ENCODE measurements at regions not wholly inside any gene's neighbourhood (a gene's known extent, or its start where the extent isn't known, plus 50 kb on each side); places are given as distances from the start of the nearest gene placed in this dataset.

DNA sequence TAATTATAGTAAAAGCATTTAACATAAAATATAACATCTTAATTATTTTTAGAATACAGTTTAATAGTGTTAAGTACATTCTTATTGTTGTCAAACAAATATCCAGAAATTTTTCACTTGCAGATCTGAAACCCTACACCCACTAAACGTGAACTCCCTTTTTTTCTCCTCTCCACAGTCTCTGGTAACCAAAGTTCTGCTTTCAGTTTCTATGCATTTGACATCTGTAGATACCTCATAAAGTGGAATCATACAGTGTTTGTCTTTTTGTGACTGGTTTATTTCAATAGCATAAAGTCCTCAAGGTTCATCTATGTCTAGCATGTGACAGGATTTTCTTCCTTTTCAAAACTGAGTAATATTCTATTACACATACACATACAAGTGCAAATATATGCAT, 286.3 kb downstream of the BTBD3 start:
- 66 to 67% methylated on average over 1 of the region's 1 CpG for WGBS, 2 donors
- Histone ChIP-seq H3K36me3 (ENCODE audit: control insufficient read depth in 2 of 2, insufficient read depth in 2 of 2, low read length in 1 of 2) (no peaks in the 10 kb centered on the region), H3K4me3 (ENCODE audit: low read depth in 1 of 2, low read length in 2 of 2) (no peak overlapping the region), H3K9me3 (ENCODE audit: control insufficient read depth in 2 of 2, insufficient read depth in 1 of 2, low read depth in 1 of 2, low read length in 1 of 2) (no peaks in the 10 kb centered on the region), H3K27me3 (ENCODE audit: control insufficient read depth in 1 of 2, insufficient read depth in 2 of 2, low read length in 2 of 2) (no peaks in the 10 kb centered on the region), H3K27ac (ENCODE audit: low read depth in 2 of 2, low read length in 1 of 2) (no peak overlapping the region), H3K4me1 (ENCODE audit: control insufficient read depth in 2 of 2, insufficient read depth in 2 of 2, low read length in 1 of 2) (no peaks in the 10 kb centered on the region)

DNA sequence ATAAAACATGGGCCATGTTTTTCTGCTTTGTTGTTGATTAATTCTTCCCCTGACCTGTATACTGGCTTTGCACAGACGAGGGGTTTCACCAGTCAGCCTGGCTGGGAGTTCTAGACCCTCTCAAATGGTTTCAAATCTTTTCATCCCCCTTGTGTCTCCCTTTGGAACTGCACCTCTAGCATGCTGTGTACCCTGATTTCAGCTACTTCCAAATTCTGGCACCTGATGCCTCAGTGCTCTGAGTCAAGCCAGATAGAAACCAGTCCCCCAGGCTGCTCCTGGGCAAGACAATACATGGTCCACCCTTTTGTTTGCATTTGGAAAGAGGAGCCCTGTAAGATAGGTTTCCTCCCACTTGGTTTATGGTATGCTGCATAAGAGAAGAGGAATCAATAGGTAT, 290.2 kb downstream of the BTBD3 start:
- Histone ChIP-seq H3K36me3 (ENCODE audit: control insufficient read depth in 2 of 2, insufficient read depth in 2 of 2, low read length in 1 of 2) (no peaks in the 10 kb centered on the region), H3K27ac (ENCODE audit: low read depth in 2 of 2, low read length in 1 of 2) (no peak overlapping the region), H3K9me3 (ENCODE audit: control insufficient read depth in 2 of 2, insufficient read depth in 1 of 2, low read depth in 1 of 2, low read length in 1 of 2) (no peaks in the 10 kb centered on the region), H3K4me1 (ENCODE audit: control insufficient read depth in 2 of 2, insufficient read depth in 2 of 2, low read length in 1 of 2) (no peaks in the 10 kb centered on the region), H3K4me3 (ENCODE audit: low read depth in 1 of 2, low read length in 2 of 2) (no peak overlapping the region), H3K27me3 (ENCODE audit: control insufficient read depth in 1 of 2, insufficient read depth in 2 of 2, low read length in 2 of 2) (no peaks in the 10 kb centered on the region)
- WGBS, 2 donors: 16 to 20% methylated on average over 1 of the region's 1 CpG

DNA sequence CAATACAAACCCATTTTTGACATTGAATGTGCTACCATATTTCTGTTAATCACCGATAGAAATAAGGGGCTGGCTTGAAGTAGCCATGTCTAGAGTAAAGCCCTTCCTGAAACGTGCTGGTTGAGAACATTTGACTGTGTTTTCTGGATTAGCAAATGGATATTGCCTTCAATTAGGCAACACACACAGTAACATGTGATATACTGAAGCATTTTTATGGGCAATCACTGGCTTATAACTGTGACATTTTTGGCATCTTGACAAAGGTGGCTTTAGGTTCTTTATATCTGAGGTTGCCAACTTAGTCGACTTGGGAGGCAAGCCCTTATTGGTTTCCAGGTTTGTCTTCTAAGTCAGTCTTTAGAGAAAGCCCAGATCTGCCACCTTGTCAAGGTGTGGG, 292.9 kb downstream of the BTBD3 start:
- Histone ChIP-seq H3K27me3 (ENCODE audit: control insufficient read depth in 1 of 2, insufficient read depth in 2 of 2, low read length in 2 of 2) (no peaks in the 10 kb centered on the region), H3K4me1 (ENCODE audit: control insufficient read depth in 2 of 2, insufficient read depth in 2 of 2, low read length in 1 of 2) (no peaks in the 10 kb centered on the region), H3K27ac (ENCODE audit: low read depth in 2 of 2, low read length in 1 of 2) (no peak overlapping the region), H3K9me3 (ENCODE audit: control insufficient read depth in 2 of 2, insufficient read depth in 1 of 2, low read depth in 1 of 2, low read length in 1 of 2) (no peaks in the 10 kb centered on the region), H3K36me3 (ENCODE audit: control insufficient read depth in 2 of 2, insufficient read depth in 2 of 2, low read length in 1 of 2) (no peaks in the 10 kb centered on the region), H3K4me3 (ENCODE audit: low read depth in 1 of 2, low read length in 2 of 2) (no peak overlapping the region)
- 70 to 76% methylated on average over 3 of the region's 3 CpGs for WGBS, 2 donors

DNA sequence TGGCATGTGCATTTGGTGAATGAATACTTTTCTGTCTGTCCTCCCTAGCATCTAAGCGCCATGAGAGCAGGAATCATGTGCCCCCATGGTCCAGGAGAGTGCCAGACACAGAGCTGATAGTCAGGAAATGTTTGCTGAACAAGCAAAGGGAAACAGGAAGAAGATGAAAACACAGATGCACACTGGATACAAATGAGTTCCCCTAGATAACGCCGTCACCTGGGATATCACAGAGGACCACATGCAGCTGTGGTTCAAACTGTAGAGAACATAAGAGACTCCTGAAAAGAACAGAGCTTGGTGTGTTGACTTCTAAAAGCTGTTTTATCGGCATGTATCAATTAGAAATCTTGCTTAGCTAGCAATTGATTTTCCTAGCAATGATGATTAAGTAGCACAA, 293.7 kb downstream of the BTBD3 start:
- no peaks in the 10 kb centered on the region for H3K36me3 ChIP-seq (ENCODE audit: control insufficient read depth in 2 of 2, insufficient read depth in 2 of 2, low read length in 1 of 2)
- no peak overlapping the region for H3K27ac ChIP-seq (ENCODE audit: low read depth in 2 of 2, low read length in 1 of 2)
- H3K4me3 ChIP-seq (ENCODE audit: low read depth in 1 of 2, low read length in 2 of 2): no peak overlapping the region
- H3K27me3 ChIP-seq (ENCODE audit: control insufficient read depth in 1 of 2, insufficient read depth in 2 of 2, low read length in 2 of 2): no peaks in the 10 kb centered on the region
- no peaks in the 10 kb centered on the region for H3K9me3 ChIP-seq (ENCODE audit: control insufficient read depth in 2 of 2, insufficient read depth in 1 of 2, low read depth in 1 of 2, low read length in 1 of 2)
- WGBS, 2 donors: 67 to 72% methylated on average over 4 of the region's 4 CpGs
- no peaks in the 10 kb centered on the region for H3K4me1 ChIP-seq (ENCODE audit: control insufficient read depth in 2 of 2, insufficient read depth in 2 of 2, low read length in 1 of 2)

DNA sequence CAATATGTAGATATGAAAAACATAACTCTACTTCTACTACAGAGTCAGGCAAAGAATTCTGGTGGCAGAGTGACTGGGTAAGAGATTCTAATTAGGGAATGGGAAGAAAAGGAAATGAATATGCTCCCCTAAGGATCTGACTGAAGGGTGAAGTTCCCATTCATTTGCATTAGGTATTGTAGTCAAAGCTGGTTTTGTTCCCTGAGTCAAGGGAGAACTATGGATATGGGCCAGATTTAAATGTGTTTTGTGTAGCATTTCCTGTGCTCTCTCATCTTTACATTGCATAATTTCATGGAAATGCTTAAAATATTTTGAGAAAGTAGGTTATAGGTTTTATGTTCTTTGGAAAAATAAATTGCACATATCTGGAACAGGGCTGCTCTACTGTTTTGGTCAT, 299.7 kb downstream of the BTBD3 start:
- Histone ChIP-seq H3K9me3 (ENCODE audit: control insufficient read depth in 2 of 2, insufficient read depth in 1 of 2, low read depth in 1 of 2, low read length in 1 of 2) (no peaks in the 10 kb centered on the region), H3K36me3 (ENCODE audit: control insufficient read depth in 2 of 2, insufficient read depth in 2 of 2, low read length in 1 of 2) (no peaks in the 10 kb centered on the region), H3K4me3 (ENCODE audit: low read depth in 1 of 2, low read length in 2 of 2) (no peak overlapping the region), H3K27me3 (ENCODE audit: control insufficient read depth in 1 of 2, insufficient read depth in 2 of 2, low read length in 2 of 2) (no peaks in the 10 kb centered on the region), H3K4me1 (ENCODE audit: control insufficient read depth in 2 of 2, insufficient read depth in 2 of 2, low read length in 1 of 2) (no peaks in the 10 kb centered on the region), H3K27ac (ENCODE audit: low read depth in 2 of 2, low read length in 1 of 2) (no peak overlapping the region)

DNA sequence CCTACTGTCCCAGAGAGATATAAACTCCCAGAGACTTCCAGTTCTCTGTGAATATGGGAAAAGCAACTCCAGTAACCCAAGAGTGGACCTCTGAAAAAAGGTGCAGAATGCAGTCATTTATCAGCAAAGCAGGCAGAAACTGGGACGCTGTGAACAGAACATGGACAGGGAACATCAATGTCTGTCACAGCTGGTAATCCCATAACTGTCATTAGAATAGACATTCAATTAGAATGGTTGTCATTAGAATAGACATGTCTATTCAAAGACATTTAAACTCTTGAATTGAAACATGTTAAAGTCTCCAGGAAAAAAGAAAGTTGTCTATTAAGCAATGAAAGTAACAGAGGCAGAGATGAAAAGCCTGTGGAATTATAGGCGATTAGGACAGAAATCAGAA, 302.1 kb downstream of the BTBD3 start:
- Histone ChIP-seq H3K27me3 (ENCODE audit: control insufficient read depth in 1 of 2, insufficient read depth in 2 of 2, low read length in 2 of 2) (no peaks in the 10 kb centered on the region), H3K9me3 (ENCODE audit: control insufficient read depth in 2 of 2, insufficient read depth in 1 of 2, low read depth in 1 of 2, low read length in 1 of 2) (no peaks in the 10 kb centered on the region), H3K36me3 (ENCODE audit: control insufficient read depth in 2 of 2, insufficient read depth in 2 of 2, low read length in 1 of 2) (no peaks in the 10 kb centered on the region), H3K4me1 (ENCODE audit: control insufficient read depth in 2 of 2, insufficient read depth in 2 of 2, low read length in 1 of 2) (no peaks in the 10 kb centered on the region), H3K4me3 (ENCODE audit: low read depth in 1 of 2, low read length in 2 of 2) (no peak overlapping the region), H3K27ac (ENCODE audit: low read depth in 2 of 2, low read length in 1 of 2) (no peak overlapping the region)
- 80 to 85% methylated on average over 2 of the region's 2 CpGs for WGBS, 2 donors

DNA sequence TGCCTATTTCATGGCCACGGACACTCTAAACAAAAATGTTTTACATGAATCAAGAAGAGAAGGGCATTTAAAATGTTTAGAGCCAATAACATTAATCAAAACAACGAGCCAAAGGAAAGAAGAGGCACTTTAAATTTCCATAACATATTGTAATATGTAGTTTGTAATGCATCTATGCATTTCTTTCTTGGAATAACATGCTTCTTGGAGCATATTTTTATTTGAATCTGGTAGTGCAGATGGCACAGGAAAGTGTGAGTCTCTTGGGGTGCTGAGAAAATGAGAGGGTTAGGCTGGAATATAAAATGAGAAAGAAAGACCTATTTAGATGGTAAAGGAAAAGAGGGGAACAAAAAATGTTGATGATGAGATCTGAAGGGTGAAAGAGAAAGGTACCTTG, 305.4 kb downstream of the BTBD3 start:
- Histone ChIP-seq H3K4me3 (ENCODE audit: low read depth in 1 of 2, low read length in 2 of 2) (no peak overlapping the region), H3K27ac (ENCODE audit: low read depth in 2 of 2, low read length in 1 of 2) (no peak overlapping the region), H3K36me3 (ENCODE audit: control insufficient read depth in 2 of 2, insufficient read depth in 2 of 2, low read length in 1 of 2) (no peaks in the 10 kb centered on the region), H3K27me3 (ENCODE audit: control insufficient read depth in 1 of 2, insufficient read depth in 2 of 2, low read length in 2 of 2) (peaks cover 0 to 3% of the 10 kb centered on the region in 2 donors), H3K9me3 (ENCODE audit: control insufficient read depth in 2 of 2, insufficient read depth in 1 of 2, low read depth in 1 of 2, low read length in 1 of 2) (no peaks in the 10 kb centered on the region), H3K4me1 (ENCODE audit: control insufficient read depth in 2 of 2, insufficient read depth in 2 of 2, low read length in 1 of 2) (no peaks in the 10 kb centered on the region)
- 56 to 75% methylated on average over 2 of the region's 2 CpGs for WGBS, 2 donors

DNA sequence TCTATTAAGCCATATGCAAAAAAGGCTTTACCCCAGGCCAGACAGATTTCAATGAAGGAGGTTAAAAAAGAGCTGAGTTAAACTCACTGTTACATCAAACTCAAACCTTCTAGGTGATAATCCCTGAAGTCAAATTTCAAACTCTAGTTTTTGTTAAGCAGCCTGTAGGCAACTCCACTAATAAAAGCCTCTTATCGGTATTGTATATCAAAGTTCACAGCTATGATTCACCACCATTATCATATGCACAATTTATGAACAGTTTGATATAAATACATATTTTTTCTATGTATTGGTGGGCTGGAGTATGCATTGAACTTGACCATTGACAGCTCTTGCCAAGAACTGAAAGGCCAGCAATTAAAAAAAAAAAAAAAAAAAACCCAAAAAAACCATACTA, 308.2 kb downstream of the BTBD3 start:
- Histone ChIP-seq H3K9me3 (ENCODE audit: control insufficient read depth in 2 of 2, insufficient read depth in 1 of 2, low read depth in 1 of 2, low read length in 1 of 2) (no peaks in the 10 kb centered on the region), H3K27me3 (ENCODE audit: control insufficient read depth in 1 of 2, insufficient read depth in 2 of 2, low read length in 2 of 2) (peaks cover 0 to 3% of the 10 kb centered on the region in 2 donors), H3K4me3 (ENCODE audit: low read depth in 1 of 2, low read length in 2 of 2) (no peak overlapping the region), H3K4me1 (ENCODE audit: control insufficient read depth in 2 of 2, insufficient read depth in 2 of 2, low read length in 1 of 2) (no peaks in the 10 kb centered on the region), H3K27ac (ENCODE audit: low read depth in 2 of 2, low read length in 1 of 2) (no peak overlapping the region), H3K36me3 (ENCODE audit: control insufficient read depth in 2 of 2, insufficient read depth in 2 of 2, low read length in 1 of 2) (no peaks in the 10 kb centered on the region)
- WGBS, 2 donors: 81 to 93% methylated on average over 1 of the region's 1 CpG

DNA sequence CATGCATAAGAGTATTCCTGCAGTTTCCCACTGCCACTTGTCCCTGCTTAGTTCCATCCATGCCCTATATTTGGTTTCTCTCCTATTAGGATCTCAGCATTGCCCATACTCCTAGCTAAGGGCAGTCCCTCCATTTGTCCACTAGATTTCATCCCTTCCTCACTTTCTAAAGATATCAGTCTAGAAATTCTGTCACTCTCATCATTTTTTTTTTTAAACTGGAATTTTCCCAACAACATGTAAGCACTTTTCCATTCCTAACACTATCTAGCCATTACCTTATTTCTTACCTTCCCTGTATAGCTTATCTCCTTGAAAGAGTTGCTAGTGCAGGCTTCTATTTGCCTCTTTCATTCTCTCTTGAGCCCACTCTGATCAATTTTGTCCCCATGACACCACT, 312.2 kb downstream of the BTBD3 start:
- Histone ChIP-seq H3K9me3 (ENCODE audit: control insufficient read depth in 2 of 2, insufficient read depth in 1 of 2, low read depth in 1 of 2, low read length in 1 of 2) (no peaks in the 10 kb centered on the region), H3K27me3 (ENCODE audit: control insufficient read depth in 1 of 2, insufficient read depth in 2 of 2, low read length in 2 of 2) (peaks cover 0 to 3% of the 10 kb centered on the region in 2 donors), H3K4me3 (ENCODE audit: low read depth in 1 of 2, low read length in 2 of 2) (no peak overlapping the region), H3K27ac (ENCODE audit: low read depth in 2 of 2, low read length in 1 of 2) (no peak overlapping the region), H3K4me1 (ENCODE audit: control insufficient read depth in 2 of 2, insufficient read depth in 2 of 2, low read length in 1 of 2) (no peaks in the 10 kb centered on the region), H3K36me3 (ENCODE audit: control insufficient read depth in 2 of 2, insufficient read depth in 2 of 2, low read length in 1 of 2) (no peaks in the 10 kb centered on the region)

DNA sequence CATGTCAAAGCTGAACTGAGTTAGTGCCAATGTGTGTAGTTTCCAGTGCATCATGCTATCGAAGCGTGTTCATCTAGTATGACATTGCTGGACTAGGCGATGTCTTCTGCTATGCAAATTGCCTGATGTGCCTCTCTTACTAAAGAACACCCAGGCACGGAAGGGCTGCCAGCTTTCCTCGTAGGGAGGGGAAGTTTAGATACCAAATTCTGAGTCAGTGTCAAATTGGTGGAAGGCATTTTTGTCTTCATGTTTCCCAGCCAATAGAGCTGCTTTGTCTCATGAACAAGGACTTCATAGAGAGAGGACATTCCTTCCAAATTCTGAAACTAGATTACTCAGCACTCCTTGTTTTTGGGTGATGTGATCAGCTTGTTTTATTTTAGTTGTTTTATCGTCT, 320.1 kb downstream of the BTBD3 start:
- Histone ChIP-seq H3K4me1 (ENCODE audit: control insufficient read depth in 2 of 2, insufficient read depth in 2 of 2, low read length in 1 of 2) (no peaks in the 10 kb centered on the region), H3K27me3 (ENCODE audit: control insufficient read depth in 1 of 2, insufficient read depth in 2 of 2, low read length in 2 of 2) (no peaks in the 10 kb centered on the region), H3K36me3 (ENCODE audit: control insufficient read depth in 2 of 2, insufficient read depth in 2 of 2, low read length in 1 of 2) (no peaks in the 10 kb centered on the region), H3K27ac (ENCODE audit: low read depth in 2 of 2, low read length in 1 of 2) (no peak overlapping the region), H3K9me3 (ENCODE audit: control insufficient read depth in 2 of 2, insufficient read depth in 1 of 2, low read depth in 1 of 2, low read length in 1 of 2) (no peaks in the 10 kb centered on the region), H3K4me3 (ENCODE audit: low read depth in 1 of 2, low read length in 2 of 2) (no peak overlapping the region)
- WGBS, 2 donors: 69 to 76% methylated on average over 6 of the region's 6 CpGs

All from esophagus (tissue), 2 donors.